ENCODE measurements at regions not wholly inside any gene's neighbourhood (a gene's known extent, or its start where the extent isn't known, plus 50 kb on each side); places are given as distances from the start of the nearest gene placed in this dataset.

- TF ChIP-seq CTCF (IDR thresholded peaks at IDR 0.05) (no peak), EP300 (IDR thresholded peaks at IDR 0.05) (no peak), POLR2A (IDR thresholded peaks at IDR 0.05) (no peak)
Measured at GRCh38 chr11:134841411-134841810, 429.4 kb upstream of the B3GAT1 start.

Measured in sigmoid colon (tissue), 4 donors.